ENCODE measurements at regions not wholly inside any gene's neighbourhood (a gene's known extent, or its start where the extent isn't known, plus 50 kb on each side); places are given as distances from the start of the nearest gene placed in this dataset.
A peak's percentile ranks its signal among the peaks of the same experiment; 100 is the strongest.
"Not testable (repeated sequence)": the region's sequence is repeated elsewhere in the genome, so short reads cannot be mapped to it uniquely, and the experiment has no call there.

DNA sequence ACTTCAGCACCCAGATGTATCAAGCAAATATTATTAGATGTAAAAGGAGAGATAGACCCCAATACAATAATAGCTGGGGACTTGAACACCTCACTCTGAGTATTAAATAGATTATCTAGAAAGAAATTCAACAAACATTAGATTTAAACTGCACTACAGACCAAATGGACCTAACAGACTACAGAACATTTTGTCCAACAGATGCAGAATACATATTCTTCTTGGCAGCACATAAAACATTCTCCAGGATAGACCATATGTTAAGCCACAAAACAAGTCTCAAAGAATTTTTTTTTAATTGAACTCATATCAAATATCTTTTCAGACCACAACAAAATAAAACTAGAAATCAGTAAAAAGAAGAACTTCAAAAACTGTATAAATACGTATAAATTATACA lies 130.4 kb downstream of the MTERF1 start:
- ATAC-seq: no peak
- Histone ChIP-seq H3K9me3 (no peaks in the 10 kb centered on the region), H3K36me3 (no peaks in the 10 kb centered on the region)

GRCh38 chr7:91752102-91752501 lies 128.4 kb downstream of the MTERF1 start:
- Histone ChIP-seq H3K4me1 (no peaks in the 10 kb centered on the region), H3K27ac (no peak overlapping the region), H3K36me3 (no peaks in the 10 kb centered on the region), H3K27me3 (no peaks in the 10 kb centered on the region), H3K4me3 (no peak overlapping the region), H3K9me3 (no peaks in the 10 kb centered on the region)
- no peak for DNase-seq
- no peak for ATAC-seq
- 54 to 67% methylated on average over 1 of the region's 1 CpG for WGBS, 2 donors
- TF ChIP-seq, protein P1, sequence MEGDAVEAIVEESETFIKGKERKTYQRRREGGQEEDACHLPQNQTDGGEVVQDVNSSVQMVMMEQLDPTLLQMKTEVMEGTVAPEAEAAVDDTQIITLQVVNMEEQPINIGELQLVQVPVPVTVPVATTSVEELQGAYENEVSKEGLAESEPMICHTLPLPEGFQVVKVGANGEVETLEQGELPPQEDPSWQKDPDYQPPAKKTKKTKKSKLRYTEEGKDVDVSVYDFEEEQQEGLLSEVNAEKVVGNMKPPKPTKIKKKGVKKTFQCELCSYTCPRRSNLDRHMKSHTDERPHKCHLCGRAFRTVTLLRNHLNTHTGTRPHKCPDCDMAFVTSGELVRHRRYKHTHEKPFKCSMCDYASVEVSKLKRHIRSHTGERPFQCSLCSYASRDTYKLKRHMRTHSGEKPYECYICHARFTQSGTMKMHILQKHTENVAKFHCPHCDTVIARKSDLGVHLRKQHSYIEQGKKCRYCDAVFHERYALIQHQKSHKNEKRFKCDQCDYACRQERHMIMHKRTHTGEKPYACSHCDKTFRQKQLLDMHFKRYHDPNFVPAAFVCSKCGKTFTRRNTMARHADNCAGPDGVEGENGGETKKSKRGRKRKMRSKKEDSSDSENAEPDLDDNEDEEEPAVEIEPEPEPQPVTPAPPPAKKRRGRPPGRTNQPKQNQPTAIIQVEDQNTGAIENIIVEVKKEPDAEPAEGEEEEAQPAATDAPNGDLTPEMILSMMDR (IDR thresholded peaks at IDR 0.05): no peak
- intact Hi-C loops (cut with DNase I): no loop called here
- FAIRE-seq: no peak

More for the DNA sequence above, 130.4 kb downstream of the MTERF1 start:
- intact Hi-C loops (cut with DNase I): no loop called here
- H3K4me3 ChIP-seq: no peak overlapping the region
- no peaks in the 10 kb centered on the region for H3K4me1 ChIP-seq
- no peaks in the 10 kb centered on the region for H3K27me3 ChIP-seq
- TF ChIP-seq, protein P1 (IDR thresholded peaks at IDR 0.05): no peak
- 84 to 85% methylated on average over 1 of the region's 1 CpG for WGBS, 2 donors
- DNase-seq: no peak
- H3K27ac ChIP-seq: no peak overlapping the region
- FAIRE-seq: no peak

DNA sequence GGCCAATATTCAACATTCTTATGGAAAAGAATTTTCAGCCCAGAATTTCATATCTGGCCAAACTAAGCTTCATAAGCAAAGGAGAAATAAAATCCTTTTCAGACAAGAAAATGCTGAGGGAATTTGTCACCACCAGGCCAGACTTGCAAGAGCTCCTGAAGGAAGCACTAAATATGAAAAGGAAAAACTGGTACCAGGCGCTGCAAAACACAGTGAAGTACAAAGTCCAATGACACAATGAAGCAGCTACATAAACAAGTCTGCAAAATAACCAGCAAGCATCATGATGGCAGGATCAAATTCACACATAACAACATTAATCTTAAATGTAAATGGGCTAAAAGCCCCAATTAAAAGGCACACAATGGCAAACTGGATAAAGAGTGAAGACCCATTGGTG lies 126.2 kb downstream of the MTERF1 start:
- ATAC-seq; H3K4me1 ChIP-seq; FAIRE-seq; H3K4me3 ChIP-seq; H3K27me3 ChIP-seq; H3K27ac ChIP-seq; H3K9me3 ChIP-seq; H3K36me3 ChIP-seq; DNase-seq; intact Hi-C loops (cut with DNase I): not testable (repeated sequence)
- 45 to 61% methylated on average over 1 of the region's 1 CpG for WGBS, 2 donors

DNA sequence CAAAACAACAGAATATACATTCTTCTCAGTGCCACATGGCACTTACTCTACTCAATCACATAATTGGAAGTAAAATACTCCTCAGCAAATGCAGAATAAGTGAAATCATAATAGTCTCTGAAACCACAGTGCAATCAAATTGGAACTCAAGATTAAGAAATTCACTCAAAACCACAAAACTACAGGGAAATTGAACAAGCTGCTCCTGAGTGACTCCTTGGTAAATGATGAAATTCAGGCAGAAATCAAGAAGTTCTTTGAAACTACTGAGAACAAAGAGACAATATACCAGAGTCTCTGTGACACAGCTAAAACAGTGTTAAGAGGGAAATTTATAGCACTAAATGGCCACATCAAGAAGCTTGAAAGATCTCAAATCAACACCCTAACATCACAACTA lies 125.4 kb downstream of the MTERF1 start:
- H3K27me3 ChIP-seq; H3K27ac ChIP-seq; H3K4me3 ChIP-seq; FAIRE-seq; H3K4me1 ChIP-seq; DNase-seq; intact Hi-C loops (cut with DNase I); ATAC-seq; H3K9me3 ChIP-seq; H3K36me3 ChIP-seq: not testable (repeated sequence)

DNA sequence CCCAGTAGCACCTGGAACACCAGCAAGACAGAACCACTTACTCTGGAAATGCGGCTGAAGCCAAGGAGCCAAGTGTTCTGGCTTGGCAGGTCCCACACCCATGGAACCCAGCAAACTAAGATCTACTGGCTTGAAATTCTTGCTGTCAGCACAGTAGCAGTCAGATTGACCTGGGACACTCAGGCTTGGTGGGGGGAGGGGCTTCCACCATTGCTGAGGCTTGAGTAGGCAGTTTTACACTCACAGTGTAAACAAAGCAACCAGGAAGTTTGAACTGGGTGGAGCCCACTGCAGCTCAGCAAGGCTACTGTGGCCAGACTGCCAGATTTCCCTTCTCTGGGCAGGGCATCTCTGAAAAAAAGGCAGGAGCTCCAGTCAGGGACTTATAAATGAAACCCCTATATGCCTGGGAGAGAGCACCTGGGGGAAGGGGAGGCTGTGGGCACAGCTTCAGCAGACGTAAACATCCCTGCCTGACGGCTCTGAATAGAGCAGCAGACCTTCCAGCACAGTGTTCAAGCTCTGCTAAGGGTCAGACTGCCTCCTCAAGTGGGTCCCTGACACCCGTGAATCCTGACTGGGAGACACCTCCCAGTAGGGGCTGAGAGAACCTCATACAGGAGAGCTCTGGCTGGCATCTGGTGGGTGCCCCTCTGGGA lies 121.2 kb downstream of the MTERF1 start:
- TF ChIP-seq, protein P1 (IDR thresholded peaks at IDR 0.05): no peak
- intact Hi-C loops (cut with DNase I): no loop called here

DNA sequence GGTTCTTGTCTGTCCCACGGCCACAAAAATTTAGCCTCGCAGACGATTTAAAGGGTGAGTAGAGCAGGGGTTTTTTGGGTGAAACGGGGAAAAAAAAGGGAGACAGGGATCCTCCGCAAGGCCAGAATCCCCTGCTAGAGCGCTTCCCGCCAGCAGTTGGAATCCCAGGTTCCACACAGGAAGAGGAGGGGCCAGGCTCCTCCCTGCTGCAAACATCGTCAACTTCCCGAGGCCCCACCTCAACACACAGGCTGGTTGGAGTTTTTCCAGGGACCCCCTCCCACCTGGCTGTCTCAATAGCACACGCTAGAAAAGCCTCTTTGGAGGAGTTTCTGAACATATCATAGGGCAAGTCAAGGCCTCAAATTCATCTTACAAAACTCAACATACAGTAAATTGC lies 112.7 kb downstream of the MTERF1 start:
- WGBS, 2 donors: 83 to 91% methylated on average over 10 of the region's 10 CpGs
- no peak overlapping the region for H3K27ac ChIP-seq
- TF ChIP-seq, protein P1 (IDR thresholded peaks at IDR 0.05): no peak
- no peak for ATAC-seq
- no peak overlapping the region for H3K4me3 ChIP-seq
- no peaks in the 10 kb centered on the region for H3K9me3 ChIP-seq
- no peak for DNase-seq
- H3K36me3 ChIP-seq: no peaks in the 10 kb centered on the region
- H3K27me3 ChIP-seq: no peaks in the 10 kb centered on the region
- intact Hi-C loops (cut with DNase I): no loop called here
- H3K4me1 ChIP-seq: no peaks in the 10 kb centered on the region
- FAIRE-seq: no peak

More for the DNA sequence above, 121.2 kb downstream of the MTERF1 start:
- Histone ChIP-seq H3K27ac (no peak overlapping the region), H3K4me1 (no peaks in the 10 kb centered on the region), H3K9me3 (no peaks in the 10 kb centered on the region), H3K36me3 (no peaks in the 10 kb centered on the region), H3K4me3 (no peak overlapping the region), H3K27me3 (no peaks in the 10 kb centered on the region)
- FAIRE-seq: no peak
- 43 to 45% methylated on average over 4 of the region's 4 CpGs for WGBS, 2 donors
- peak in 3 of 4 donors; percentile 20 to 37 (median 29) for ATAC-seq
- peak in 2 of 6 donors; percentile 32 to 55 for DNase-seq
